GM21390 (cell line): ENCODE measurements at regions not wholly inside any gene's neighbourhood (a gene's known extent, or its start where the extent isn't known, plus 50 kb on each side); places are given as distances from the start of the nearest gene placed in this dataset.
"Not testable (repeated sequence)": the region's sequence is repeated elsewhere in the genome, so short reads cannot be mapped to it uniquely, and the experiment has no call there.

Experiments
- ATAC-seq: cut with Tn5 transposase; IDR thresholded peaks from one replicate; pipeline ENCODE4 v1.9.1; 2021; ENCODE audit not compliant: unreplicated experiment

GRCh38 chr9:740221-740620 is 101.3 kb upstream of the DMRT1 start:
- ATAC-seq = no peak

GRCh38 chr9:742104-742503 is 99.4 kb upstream of the DMRT1 start:
- no peak for ATAC-seq

GRCh38 chr9:742914-743589 is 98.4 kb upstream of the DMRT1 start:
- ATAC-seq = no peak

- no peak for ATAC-seq
Measured at GRCh38 chr9:744046-744712, 97.3 kb upstream of the DMRT1 start.

- ATAC-seq = no peak
Measured at GRCh38 chr9:744790-745484, 96.6 kb upstream of the DMRT1 start.

GRCh38 chr9:745761-746380 is 95.6 kb upstream of the DMRT1 start:
- ATAC-seq = no peak

- ATAC-seq = no peak
Measured at GRCh38 chr9:746661-747434, 94.6 kb upstream of the DMRT1 start.

- ATAC-seq = no peak
Measured at GRCh38 chr9:747567-747966, 93.9 kb upstream of the DMRT1 start.

GRCh38 chr9:748861-749497 is 92.5 kb upstream of the DMRT1 start:
- no peak for ATAC-seq

- ATAC-seq = no peak
Measured at GRCh38 chr9:749716-750115, 91.8 kb upstream of the DMRT1 start.

GRCh38 chr9:750249-750967 is 91.1 kb upstream of the DMRT1 start:
- no peak for ATAC-seq

GRCh38 chr9:751137-752051 is 90.1 kb upstream of the DMRT1 start:
- no peak for ATAC-seq

- ATAC-seq = no peak
Measured at GRCh38 chr9:752201-752600, 89.3 kb upstream of the DMRT1 start.

- ATAC-seq = no peak
Measured at GRCh38 chr9:752681-753200, 88.8 kb upstream of the DMRT1 start.

- ATAC-seq = not testable (repeated sequence)
Measured at GRCh38 chr9:753734-754133, 87.8 kb upstream of the DMRT1 start.

GRCh38 chr9:754150-754931 is 87.2 kb upstream of the DMRT1 start:
- no peak for ATAC-seq

- ATAC-seq = no peak
Measured at GRCh38 chr9:755454-756381, 85.8 kb upstream of the DMRT1 start.
